ENCODE measurements at regions not wholly inside any gene's neighbourhood (a gene's known extent, or its start where the extent isn't known, plus 50 kb on each side); places are given as distances from the start of the nearest gene placed in this dataset.

DNA sequence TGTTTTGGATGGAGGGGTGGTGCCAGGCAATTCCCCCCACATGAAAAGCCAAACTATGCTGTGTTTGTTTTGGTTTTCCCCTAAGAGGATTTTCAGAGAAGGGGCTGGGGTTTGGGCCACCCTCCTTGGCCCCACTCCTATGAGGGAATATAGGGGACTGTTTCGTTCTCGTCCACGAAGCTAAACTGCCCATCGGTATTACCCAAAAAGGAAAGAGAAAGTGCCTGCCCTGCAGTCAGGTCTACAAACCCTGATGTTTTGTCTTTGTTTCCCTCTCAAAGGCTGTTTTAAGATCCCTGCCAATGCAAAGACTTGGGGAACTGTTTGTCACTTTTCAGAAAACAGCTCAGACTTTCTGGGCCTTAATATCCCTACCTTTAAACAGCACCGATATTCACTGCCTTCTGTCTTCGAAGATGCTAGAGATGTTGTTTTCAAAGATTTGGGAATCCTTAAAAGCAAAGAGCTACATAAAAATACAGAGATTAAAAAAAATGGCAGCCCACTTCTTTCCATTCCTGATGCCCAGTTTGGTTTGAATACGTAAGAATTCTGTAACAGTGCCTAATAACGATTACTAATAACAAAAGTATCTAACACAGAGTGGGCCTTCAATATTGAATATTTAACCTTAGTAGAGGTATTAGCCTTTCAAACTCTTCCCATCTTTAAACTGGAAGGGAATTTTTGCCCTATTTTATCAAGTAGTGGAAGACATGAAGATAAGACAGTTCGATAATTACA lies 518.4 kb downstream of the MED13L start:
- DNase-seq (ENCODE audit: low spot score), result no peak

- no peak for DNase-seq (ENCODE audit: low spot score)
Observed at GRCh38 chr12:115758183-115758582, 519.3 kb downstream of the MED13L start.

GRCh38 chr12:115756804-115757203 lies 520.7 kb downstream of the MED13L start:
- no peak for DNase-seq (ENCODE audit: low spot score)

DNA sequence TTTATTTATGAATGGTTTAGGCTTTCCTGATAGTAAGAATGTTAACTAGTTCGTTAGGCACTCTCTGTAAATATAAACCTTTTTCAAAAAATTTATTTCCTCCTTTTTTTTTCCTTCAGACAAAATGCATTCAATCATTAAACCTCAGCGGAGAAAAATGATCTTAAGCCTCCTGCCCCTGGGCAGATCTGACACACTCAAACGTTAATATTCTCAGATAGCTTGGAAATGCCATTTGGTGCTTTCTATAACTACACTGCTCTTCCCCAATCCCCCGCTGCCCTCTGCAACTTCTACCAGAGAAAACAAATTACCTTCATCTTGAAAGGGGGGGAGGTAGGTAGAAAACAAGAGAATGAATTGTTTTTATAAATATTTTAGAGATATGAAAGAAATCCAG lies 521.2 kb downstream of the MED13L start:
- no peak for DNase-seq (ENCODE audit: low spot score)

DNA sequence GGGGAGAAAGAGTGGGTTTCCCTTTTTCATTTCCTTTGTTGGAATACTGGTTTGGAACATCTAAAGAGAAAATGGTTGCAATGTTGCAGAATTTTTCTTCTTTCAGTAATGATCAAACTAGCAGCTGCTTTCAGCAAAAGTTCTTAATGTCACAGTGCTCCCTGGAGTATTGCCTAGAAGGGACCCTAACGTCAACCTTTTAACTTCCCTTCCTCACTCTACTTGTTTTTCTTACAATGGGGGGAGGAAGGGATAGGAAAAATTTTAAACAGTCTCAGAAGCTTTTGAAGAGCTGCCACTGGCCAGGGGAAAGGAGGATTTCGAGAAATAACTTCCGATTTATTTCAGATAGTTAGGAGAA lies 521.8 kb downstream of the MED13L start:
- DNase-seq (ENCODE audit: low spot score), result no peak

- DNase-seq (ENCODE audit: low spot score), result no peak
Observed at GRCh38 chr12:115755061-115755724, 522.3 kb downstream of the MED13L start.

DNA sequence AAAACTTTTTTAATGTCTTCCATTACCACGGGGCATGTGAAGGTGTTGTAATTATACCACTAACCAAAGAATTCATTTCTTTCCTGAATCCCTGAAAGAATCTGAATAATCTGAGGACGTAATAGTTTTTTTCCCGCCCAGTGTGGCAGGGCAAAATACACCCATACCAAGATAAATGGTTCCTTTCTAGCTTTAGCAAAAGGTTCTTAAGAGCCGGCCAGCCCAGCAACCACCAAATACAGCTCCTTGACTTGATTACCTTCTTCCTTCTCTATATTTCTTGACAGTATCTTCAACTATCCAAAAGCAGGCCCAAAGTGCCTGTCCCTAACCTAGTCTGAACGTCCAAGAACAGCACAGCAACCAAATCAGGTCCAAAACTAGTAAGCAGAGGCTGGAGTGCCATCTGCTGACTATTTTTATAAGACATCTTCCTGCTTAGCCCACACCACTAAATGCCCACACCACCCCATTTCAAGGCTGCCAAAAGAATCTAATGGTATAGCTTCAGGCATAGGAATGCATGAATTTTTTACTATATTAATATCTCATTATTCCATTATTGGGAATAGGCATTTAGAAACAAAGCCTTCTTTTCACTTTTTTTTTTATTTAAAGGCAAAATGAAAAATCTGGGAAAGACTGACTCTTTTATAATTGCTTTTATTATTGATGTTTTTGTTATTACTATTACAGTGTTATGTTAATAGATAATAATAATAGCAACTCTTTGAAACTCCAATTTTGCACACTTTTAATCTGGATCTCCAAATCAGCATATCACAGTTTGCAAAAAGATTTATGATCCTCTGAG lies 524.4 kb downstream of the MED13L start:
- peak; percentile 45 for DNase-seq (ENCODE audit: low spot score)

DNA sequence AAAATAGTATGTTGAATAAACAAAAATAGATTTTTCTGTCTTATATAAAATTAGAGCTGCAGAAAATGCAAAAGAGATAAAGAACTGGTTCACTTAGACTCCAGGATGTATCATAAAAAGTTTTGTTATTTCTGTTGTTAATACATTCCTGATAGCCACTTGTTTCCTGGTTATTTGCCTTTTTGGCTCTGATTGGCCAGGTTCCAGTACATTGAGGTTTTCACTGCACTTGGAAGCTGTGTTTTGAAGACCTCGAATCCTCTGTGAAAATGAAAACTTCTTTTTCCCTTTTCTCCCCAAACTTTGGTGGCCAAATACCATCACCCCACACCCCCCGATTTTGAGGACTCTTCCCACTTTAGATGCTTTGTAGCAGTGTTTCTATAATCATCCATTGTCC lies 525.3 kb downstream of the MED13L start:
- no peak for DNase-seq (ENCODE audit: low spot score)

GRCh38 chr12:115750340-115750739 lies 527.2 kb downstream of the MED13L start:
- no peak for DNase-seq (ENCODE audit: low spot score)

DNA sequence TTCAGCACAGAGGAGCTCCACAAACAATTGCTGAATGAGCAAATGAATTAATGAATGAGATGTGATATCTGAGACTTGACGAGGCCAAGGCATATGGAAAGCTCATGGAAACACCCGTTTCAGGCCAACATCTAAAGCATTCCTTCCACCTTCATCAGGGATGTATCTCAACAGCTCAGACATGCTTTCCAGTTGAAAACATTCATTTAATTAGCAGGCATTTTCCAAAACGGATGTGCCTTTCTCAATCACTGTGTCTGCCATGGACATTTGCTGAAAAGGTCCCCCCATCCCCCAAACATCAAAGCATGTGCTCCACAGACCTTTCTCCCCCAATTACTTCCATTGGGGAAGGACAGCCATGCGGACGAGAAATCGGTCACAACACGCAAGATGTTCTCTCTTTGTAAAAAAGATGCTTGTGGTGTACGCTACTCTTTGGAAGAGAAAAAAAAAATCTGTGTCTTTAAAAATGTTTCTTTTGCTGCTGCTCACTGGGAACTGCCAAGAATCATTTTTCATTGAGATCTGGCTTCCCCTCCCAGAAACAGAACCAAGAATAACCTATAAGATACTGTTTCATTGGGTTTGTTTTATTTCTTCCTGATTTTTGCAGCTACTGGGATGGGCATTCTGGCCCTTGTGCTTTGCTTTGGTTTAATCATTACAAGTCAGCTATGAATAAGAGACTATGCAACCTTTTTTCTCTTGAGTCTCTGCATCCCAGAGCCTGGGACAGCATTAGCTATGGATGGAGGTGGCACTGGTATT lies 528.2 kb downstream of the MED13L start:
- DNase-seq (ENCODE audit: low spot score), result no peak

- DNase-seq (ENCODE audit: low spot score), result no peak
Observed at GRCh38 chr12:115740586-115741155, 536.8 kb downstream of the MED13L start.

- no peak for DNase-seq (ENCODE audit: low spot score)
Observed at GRCh38 chr12:115737895-115738294, 539.6 kb downstream of the MED13L start.

DNA sequence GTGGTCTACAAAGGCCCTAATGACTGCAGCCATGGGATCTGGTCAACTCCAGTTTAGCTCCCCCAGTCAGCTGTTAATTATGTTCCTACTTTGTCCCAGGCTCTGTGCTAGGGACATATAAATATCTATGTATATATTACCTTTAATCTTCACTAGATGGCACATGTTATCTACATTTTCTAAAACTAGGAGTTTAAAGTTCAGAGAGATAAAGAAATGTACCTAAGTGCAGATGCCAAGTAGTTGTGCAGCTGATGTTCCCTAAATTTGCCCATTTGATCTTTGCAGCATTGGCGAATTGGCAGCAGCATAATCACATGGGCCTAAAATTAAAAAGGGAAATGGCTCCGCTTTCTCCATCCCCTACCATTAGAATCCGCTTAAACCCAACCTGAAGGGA lies 541.1 kb downstream of the MED13L start:
- DNase-seq (ENCODE audit: low spot score), result no peak

- no peak for DNase-seq (ENCODE audit: low spot score)
Observed at GRCh38 chr12:115730975-115731541, 546.4 kb downstream of the MED13L start.

DNA sequence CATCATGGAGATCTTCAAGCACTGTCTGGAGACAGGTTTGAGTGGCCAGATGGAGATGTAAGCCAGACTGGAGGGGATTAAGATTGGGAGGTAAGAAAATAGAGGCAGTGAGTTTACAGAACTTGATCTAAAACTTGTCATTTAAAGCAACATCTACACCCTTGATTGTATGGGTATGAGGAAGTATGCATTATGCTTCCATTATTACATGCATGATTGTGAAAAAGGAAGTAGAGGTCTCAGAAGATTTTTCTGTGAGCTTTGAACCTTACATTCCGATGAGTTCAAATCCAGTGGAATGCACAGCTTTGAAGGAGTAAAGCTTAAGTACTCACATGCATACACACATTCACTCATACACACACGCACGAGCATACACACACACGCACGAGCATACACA lies 550.8 kb downstream of the MED13L start:
- DNase-seq (ENCODE audit: low spot score), result no peak

DNA sequence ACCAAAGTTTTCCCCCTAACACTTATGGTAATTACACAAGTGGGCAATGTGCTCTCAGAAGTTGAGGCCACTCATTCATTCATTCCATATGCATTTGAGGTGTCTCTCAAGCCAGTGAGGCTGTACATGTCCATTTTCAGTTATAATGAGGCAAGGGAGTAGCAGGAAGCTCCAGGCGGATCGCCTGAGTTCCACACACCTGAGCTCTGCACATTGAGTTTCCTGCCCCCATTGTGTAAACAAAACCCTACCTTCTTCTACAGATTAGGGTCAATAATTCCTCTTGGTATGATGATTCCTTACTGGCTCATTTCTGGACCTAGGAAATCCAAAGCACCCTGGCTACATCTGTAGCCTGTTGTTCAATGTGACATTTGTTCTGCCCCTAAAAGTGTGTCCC lies 555.3 kb downstream of the MED13L start:
- no peak for DNase-seq (ENCODE audit: low spot score)

DNA sequence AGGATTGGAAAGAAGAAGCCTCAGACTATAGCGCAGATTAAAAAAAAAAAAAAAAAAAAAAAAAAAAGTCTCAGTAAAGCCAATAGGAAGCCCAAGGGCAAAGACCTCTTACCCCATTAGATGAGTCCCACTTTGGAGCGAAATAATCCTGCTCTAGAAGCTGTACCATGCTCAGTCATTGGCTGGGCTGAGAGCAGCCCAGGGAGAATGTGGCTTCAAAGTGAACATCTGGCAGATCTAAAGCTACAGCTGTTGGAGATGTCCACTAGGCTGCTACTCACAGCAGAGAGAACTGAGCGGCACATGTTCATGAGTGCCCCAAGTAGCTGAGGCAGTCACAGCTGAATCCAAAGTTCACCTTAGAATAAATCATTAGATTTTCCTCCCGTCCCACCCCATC lies 560.9 kb downstream of the MED13L start:
- no peak for DNase-seq (ENCODE audit: low spot score)

DNA sequence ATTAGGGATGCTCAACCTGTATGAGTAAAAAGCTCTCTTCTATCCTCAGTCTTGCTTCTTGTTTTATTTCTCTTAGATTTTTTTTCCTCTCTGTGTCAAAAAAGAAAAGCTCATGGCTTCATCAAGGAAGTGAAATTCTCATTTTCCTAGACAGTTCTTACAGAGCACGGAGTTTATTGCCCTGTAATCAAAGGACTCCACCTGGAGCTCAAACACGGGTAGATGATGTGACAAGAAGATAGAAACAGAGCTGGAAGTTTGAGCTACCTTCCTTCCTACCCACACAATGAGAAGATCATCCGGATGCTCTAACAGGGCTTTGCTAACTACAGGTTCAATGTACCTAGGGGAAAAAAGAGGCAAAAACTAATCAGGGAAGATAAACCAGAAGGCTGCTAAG lies 564.8 kb downstream of the MED13L start:
- DNase-seq (ENCODE audit: low spot score), result no peak

- DNase-seq (ENCODE audit: low spot score), result no peak
Observed at GRCh38 chr12:115710104-115710564, 567.4 kb downstream of the MED13L start.

GRCh38 chr12:115709540-115710011 lies 567.9 kb downstream of the MED13L start:
- DNase-seq (ENCODE audit: low spot score), result no peak

- DNase-seq (ENCODE audit: low spot score), result no peak
Observed at GRCh38 chr12:115708801-115709200, 568.7 kb downstream of the MED13L start.
